HL-60 (cell line): ENCODE measurements at regions not wholly inside any gene's neighbourhood (a gene's known extent, or its start where the extent isn't known, plus 50 kb on each side); places are given as distances from the start of the nearest gene placed in this dataset.

Experiments used
- DNase-seq, 2 experiments: peaks; one replicate each; pipeline ENCODE4 v3.0.0-alpha.2; 2010 to 2020; ENCODE audit warnings: low read depth in 1 of 2, low spot score in 1 of 2
- H3K27ac ChIP-seq: fragments of 250-450 bp; sonication (Bioruptor Pico); replicated peaks from 2 replicates; pipeline ENCODE4 v1.5.1; 2020; ENCODE audit warnings: mild to moderate bottlenecking, moderate library complexity
- H3K27me3 ChIP-seq: fragments of 250-450 bp; sonication (Bioruptor Pico); 2 replicates; pipeline ENCODE4 v1.5.1; 2021; ENCODE audit warnings: mild to moderate bottlenecking, moderate library complexity; ENCODE audit not compliant: insufficient read depth, poor library complexity, severe bottlenecking
- H3K4me3 ChIP-seq: replicated peaks from 2 replicates; pipeline ENCODE4 v1.5.1; 2011; ENCODE audit warnings: mild to moderate bottlenecking, control low read depth, low read length; ENCODE audit not compliant: insufficient read depth
- CTCF ChIP-seq: IDR thresholded peaks from one replicate; pipeline ENCODE4 v1.5.1; 2011; ENCODE audit warnings: low read length, control low read depth, inconsistent platforms; ENCODE audit not compliant: insufficient read depth
- GABPA ChIP-seq: IDR thresholded peaks from 2 replicates; pipeline ENCODE4 v1.6.1; 2012; ENCODE audit warnings: low read depth
- POLR2AphosphoS5 ChIP-seq: IDR thresholded peaks from 2 replicates; pipeline ENCODE4 v1.6.1; 2012; ENCODE audit warnings: low read depth
- REST ChIP-seq: IDR thresholded peaks from 2 replicates; pipeline ENCODE4 v1.6.1; 2012; ENCODE audit warnings: low read depth; ENCODE audit not compliant: insufficient replicate concordance
- SPI1 ChIP-seq: IDR thresholded peaks from 2 replicates; pipeline ENCODE4 v1.6.1; 2012; ENCODE audit warnings: low read depth, mild to moderate bottlenecking, borderline replicate concordance

GRCh38 chr13:78750735-78751134 lies 91.8 kb upstream of the OBI1 start:
- no peak overlapping the region for H3K4me3 ChIP-seq
- no peak for DNase-seq
- peak; percentile 75 for TF ChIP-seq SPI1
- TF ChIP-seq GABPA, result no peak
- H3K27ac ChIP-seq, result no peak overlapping the region
- H3K27me3 ChIP-seq, result peaks cover 3% of the 10 kb centered on the region

DNA sequence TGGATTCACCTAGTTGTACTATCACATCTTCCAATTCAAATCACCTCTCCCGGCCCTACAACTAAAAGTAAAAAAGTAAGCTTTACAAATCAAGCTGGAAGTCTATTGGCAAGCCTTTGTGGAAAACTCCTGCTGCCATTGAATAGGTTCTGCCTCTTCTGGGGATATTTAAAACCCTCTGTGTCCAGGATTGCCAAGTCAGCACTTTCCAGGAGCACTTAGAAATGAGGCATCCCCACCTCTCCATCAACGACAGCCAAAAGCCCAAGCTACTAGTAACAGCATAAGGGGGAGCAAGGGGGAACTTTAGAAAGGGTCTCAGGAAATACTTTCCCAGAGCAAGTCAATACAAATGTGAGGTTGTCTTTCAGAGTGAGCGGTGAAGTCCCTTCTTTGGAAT lies 85.0 kb upstream of the OBI1 start:
- Histone ChIP-seq H3K27me3 (no peaks in the 10 kb centered on the region), H3K27ac (no peak overlapping the region), H3K4me3 (no peak overlapping the region)
- no peak for TF ChIP-seq CTCF
- no peak for TF ChIP-seq GABPA
- TF ChIP-seq POLR2AphosphoS5, result no peak
- TF ChIP-seq REST, result no peak
- TF ChIP-seq SPI1, result no peak
- DNase-seq, result no peak

GRCh38 chr13:78742659-78743058 lies 83.7 kb upstream of the OBI1 start:
- Histone ChIP-seq H3K27ac (no peak overlapping the region), H3K4me3 (no peak overlapping the region), H3K27me3 (no peaks in the 10 kb centered on the region)
- no peak for TF ChIP-seq SPI1
- TF ChIP-seq CTCF, result no peak
- no peak for TF ChIP-seq GABPA
- TF ChIP-seq POLR2AphosphoS5, result no peak
- no peak for TF ChIP-seq REST
- no peak for DNase-seq

GRCh38 chr13:78736142-78736541 lies 77.2 kb upstream of the OBI1 start:
- DNase-seq, result no peak
- no peak overlapping the region for H3K27ac ChIP-seq
- TF ChIP-seq REST, result no peak
- no peak for TF ChIP-seq SPI1
- TF ChIP-seq CTCF, result no peak
- TF ChIP-seq GABPA, result no peak
- no peak for TF ChIP-seq POLR2AphosphoS5
- no peaks in the 10 kb centered on the region for H3K27me3 ChIP-seq
- no peak overlapping the region for H3K4me3 ChIP-seq
